ENCODE measurements at regions not wholly inside any gene's neighbourhood (a gene's known extent, or its start where the extent isn't known, plus 50 kb on each side); places are given as distances from the start of the nearest gene placed in this dataset.

GRCh38 chr4:164402554-164402953, 351.4 kb upstream of the SMIM31 start:
- DNase-seq (ENCODE audit: low read depth in 3 of 3) = no peak

DNA sequence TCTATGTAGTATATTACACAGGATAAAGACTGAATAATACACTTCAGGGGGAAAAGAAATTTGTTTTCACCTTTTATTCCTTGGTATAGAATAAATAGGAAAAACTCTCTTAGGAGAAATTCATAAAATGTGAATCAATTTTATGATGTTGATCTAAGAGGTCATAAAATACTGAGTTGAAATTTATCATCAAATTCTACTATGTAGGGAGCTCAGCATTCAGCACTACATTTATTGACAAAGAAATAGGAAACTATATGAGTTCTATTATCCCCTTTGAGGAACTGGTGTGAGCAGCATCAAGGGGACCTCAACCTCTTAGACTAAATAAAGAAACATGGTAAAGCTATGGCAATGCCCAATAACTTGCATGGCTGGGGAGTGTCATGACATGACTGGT, 348.2 kb upstream of the SMIM31 start:
- DNase-seq (ENCODE audit: low read depth in 3 of 3) = no peak

DNA sequence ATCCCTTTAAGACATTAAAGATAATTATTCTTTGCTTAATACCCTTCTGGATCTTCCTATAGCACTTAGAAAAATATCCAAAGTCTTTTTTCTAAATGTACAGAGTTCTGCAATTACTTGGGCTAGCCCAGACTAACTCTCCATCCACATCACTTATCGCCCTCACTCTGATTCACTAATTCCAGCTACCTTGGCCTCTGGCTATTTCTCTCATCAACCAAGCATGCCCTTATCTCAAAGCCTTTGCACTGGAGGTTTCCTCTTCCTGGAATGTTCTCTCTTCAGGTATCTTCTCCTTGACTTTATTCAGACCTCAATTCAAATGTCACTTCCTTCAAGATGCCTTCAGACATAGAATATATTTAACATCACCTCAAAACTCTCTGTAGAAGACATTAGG, 345.1 kb upstream of the SMIM31 start:
- no peak for DNase-seq (ENCODE audit: low read depth in 3 of 3)

DNA sequence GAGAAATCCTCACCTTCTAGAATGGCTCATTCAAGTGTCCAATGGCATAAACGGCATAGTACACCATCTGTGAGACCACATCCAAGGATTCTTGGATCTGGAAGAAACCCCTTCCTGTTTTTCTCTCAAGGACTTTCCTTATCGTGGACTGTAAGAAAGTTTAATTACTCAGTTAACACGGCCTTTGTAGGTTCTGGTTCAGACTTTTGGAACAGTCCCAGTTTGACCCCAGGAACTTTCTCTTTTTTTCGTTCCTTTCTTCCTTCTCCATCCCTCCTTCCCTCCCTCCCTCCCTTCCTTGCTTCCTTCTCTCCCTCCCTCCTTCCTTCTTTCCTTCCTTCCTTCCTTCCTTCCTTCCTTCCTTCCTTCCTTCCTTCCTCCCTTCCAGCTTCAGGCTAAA, 343.5 kb upstream of the SMIM31 start:
- DNase-seq (ENCODE audit: low read depth in 3 of 3) = no peak

GRCh38 chr4:164412246-164412645, 341.7 kb upstream of the SMIM31 start:
- no peak for DNase-seq (ENCODE audit: low read depth in 3 of 3)

- DNase-seq (ENCODE audit: low read depth in 3 of 3) = no peak
These were observed 340.2 kb upstream of the SMIM31 start for GRCh38 chr4:164413743-164414142.

- no peak for DNase-seq (ENCODE audit: low read depth in 3 of 3)
These were observed 330.1 kb upstream of the SMIM31 start for GRCh38 chr4:164423819-164424218.

- no peak for DNase-seq (ENCODE audit: low read depth in 3 of 3)
These were observed 329.1 kb upstream of the SMIM31 start for GRCh38 chr4:164424846-164425245.

DNA sequence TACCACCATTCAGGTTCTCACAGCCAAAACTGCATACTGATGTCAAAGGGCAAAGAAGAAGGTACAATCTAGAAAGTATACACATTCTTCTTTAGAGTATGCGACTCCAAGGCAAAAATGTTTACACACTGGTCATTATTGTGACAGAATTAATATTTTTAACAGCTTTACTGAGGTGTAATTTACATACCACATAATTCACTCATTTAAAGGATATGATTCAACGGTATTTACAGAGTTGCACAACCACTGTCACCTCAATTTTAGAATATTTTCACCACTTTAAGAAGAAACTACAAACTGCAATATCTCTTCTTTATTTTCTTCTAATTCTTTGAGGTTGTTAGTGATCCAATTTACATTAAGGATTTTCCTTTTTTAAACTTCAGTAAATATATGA, 325.4 kb upstream of the SMIM31 start:
- DNase-seq (ENCODE audit: low read depth in 3 of 3) = no peak

DNA sequence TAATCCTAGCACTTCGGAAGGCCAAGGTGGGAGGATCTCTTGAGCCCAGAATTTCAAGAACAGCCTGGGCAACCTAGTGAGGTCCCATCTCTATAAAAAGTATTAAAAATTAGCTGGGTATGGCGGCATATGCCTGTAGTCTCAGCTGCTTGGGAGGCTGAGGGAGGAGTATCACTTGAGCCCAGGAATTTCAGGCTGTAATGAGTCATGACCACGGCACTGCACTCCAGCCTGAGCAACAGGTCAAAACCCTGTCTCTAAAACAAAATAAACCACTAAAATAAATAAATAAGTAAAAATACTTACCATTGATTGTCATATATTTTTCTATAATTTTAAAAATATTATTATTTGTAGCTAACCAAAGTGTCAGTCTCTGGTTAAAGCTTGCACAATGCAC, 315.6 kb upstream of the SMIM31 start:
- DNase-seq (ENCODE audit: low read depth in 3 of 3) = no peak

DNA sequence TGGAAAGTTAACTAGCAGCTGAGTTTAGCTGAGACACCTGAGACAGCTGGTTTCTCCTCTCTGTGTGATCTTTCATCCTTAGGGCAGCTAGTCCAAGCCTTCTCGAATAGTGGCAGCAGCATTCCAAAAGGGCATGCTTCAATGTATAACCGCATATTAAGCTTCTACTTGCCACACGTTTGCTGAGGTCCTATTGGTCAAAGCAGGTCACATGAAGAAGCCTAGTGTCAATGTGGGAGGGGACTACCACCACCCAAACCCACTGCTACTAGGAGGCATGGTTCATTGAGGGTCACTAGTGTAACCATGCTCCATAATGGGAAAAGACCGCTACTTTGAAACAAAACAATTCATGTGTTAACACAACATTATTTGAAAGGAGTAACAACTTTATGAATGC, 314.9 kb upstream of the SMIM31 start:
- DNase-seq (ENCODE audit: low read depth in 3 of 3) = no peak

DNA sequence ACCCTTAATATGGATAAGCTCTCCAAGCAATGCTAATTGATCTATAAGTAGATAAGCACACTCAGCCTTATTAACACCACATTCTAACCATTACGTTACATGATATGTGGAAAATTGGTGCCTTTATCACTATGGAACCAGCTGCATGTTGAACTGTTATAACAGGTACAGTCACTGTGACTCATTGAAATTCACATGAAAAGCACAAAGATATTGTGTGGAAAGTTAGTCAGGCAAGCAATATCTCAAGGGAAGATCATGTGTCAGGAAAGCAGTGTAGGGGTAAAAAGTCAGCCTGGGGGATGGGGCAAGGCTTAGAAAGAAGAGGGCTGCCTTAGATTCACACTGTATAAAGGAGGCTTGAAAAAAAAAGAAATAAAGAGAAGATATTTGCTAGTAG, 313.7 kb upstream of the SMIM31 start:
- DNase-seq (ENCODE audit: low read depth in 3 of 3) = no peak

GRCh38 chr4:164441109-164441508, 312.8 kb upstream of the SMIM31 start:
- DNase-seq (ENCODE audit: low read depth in 3 of 3) = no peak

GRCh38 chr4:164442180-164442579, 311.8 kb upstream of the SMIM31 start:
- no peak for DNase-seq (ENCODE audit: low read depth in 3 of 3)

DNA sequence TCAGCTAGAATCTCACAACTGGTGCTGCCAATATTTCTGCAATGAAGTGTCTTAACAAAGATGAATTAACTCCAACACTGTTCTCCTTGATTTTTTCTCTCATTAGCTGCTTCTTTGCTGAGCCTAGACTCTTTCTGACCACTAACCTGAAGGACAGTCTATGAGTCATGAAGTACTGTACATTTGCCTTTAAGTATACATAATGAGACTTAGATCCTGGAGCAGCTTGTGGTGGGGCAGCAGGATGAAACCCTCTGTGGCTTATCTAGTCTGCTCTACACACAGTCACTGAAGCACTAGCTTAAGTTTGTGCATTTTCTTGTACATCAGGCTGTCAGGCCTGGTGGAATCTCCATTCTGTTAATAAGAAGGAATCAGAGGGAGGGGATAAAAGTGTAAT, 307.4 kb upstream of the SMIM31 start:
- no peak for DNase-seq (ENCODE audit: low read depth in 3 of 3)

GRCh38 chr4:164461901-164462300, 292.0 kb upstream of the SMIM31 start:
- no peak for DNase-seq (ENCODE audit: low read depth in 3 of 3)

GRCh38 chr4:164462471-164462870, 291.5 kb upstream of the SMIM31 start:
- no peak for DNase-seq (ENCODE audit: low read depth in 3 of 3)

GRCh38 chr4:164464313-164464712, 289.6 kb upstream of the SMIM31 start:
- DNase-seq (ENCODE audit: low read depth in 3 of 3) = no peak

- no peak for DNase-seq (ENCODE audit: low read depth in 3 of 3)
These were observed 286.4 kb upstream of the SMIM31 start for GRCh38 chr4:164467493-164467892.

GRCh38 chr4:164481306-164482091, 272.4 kb upstream of the SMIM31 start:
- no peak for DNase-seq (ENCODE audit: low read depth in 3 of 3)

GRCh38 chr4:164482092-164482404, 271.9 kb upstream of the SMIM31 start:
- DNase-seq (ENCODE audit: low read depth in 3 of 3) = no peak

GRCh38 chr4:164482758-164483157, 271.2 kb upstream of the SMIM31 start:
- no peak for DNase-seq (ENCODE audit: low read depth in 3 of 3)

DNA sequence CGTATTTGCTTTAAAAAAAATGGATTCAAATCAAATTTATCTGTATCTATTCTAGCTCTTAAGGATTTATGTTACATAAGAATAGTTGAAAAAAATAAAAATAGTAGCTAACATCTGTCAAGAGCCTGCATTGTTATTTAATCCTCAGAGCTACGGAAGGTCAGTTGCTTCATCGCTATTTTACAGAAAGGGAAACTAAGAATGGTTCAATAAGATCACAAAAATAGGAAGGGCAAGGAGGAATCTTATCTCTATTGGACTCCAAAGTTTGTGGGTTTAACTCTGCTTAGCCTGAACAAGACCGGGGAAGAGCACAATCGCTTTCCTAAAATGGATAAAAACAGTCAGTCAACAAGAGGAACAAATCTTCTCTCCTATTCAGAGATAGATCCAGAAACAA, 270.2 kb upstream of the SMIM31 start:
- no peak for DNase-seq (ENCODE audit: low read depth in 3 of 3)

GRCh38 chr4:164484551-164484950, 269.4 kb upstream of the SMIM31 start:
- no peak for DNase-seq (ENCODE audit: low read depth in 3 of 3)

Measured in stimulated activated CD4-positive, alpha-beta T cell treated with anti-CD3 and anti-CD28 coated beads, TNF-alpha, amount 100 ng/mL, for 48 hours (primary cell).